CD4-positive, alpha-beta T cell treated with Interferon alpha-2 for 1 hour (primary cell): ENCODE measurements at regions not wholly inside any gene's neighbourhood (a gene's known extent, or its start where the extent isn't known, plus 50 kb on each side); places are given as distances from the start of the nearest gene placed in this dataset.

Source experiments
- DNase-seq, 2 donors: peaks; one replicate each; pipeline ENCODE4 v3.0.0-alpha.2; 2020 to 2022

DNA sequence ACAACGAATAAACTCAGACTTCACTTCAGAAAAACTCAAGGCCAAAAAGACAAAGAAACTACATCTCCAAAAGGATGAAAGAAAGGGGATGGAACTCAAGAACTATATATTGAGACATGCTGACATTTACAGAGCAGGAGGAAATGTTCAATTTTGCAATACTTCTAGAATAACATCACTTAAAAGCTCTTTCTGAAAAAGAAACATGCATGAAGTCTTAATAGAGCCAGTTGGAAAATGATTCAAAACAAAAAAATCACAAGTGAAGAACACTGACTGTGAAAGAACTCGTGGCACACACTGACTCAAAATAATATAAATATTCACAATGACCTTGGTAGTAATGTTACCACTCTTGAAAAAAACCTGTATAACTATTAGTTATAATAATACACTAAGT, 267.8 kb upstream of the NREP start:
- DNase-seq, result no peak

- no peak for DNase-seq
These were observed 267.2 kb upstream of the NREP start for GRCh38 chr5:112024221-112024620.

DNA sequence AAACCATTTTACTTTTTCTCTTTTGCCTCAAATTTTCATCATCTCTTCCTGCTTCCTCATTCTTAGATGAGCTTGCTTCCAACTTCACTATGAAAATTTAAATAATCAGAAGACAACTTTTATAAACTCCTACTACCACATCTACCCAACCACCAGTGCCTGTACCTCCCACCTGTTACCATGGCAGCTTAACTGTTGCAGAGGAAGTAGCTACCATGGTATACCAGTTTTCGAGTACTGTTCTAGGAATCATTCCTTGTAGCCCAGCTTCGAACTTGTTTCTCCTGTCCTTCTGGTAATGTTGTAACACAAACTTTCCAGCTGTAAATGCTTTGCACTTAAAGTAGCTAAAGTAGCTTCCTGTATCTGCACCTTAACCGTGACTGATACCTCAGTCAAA, 266.8 kb upstream of the NREP start:
- DNase-seq, result no peak

- no peak for DNase-seq
These were observed 261.9 kb upstream of the NREP start for GRCh38 chr5:112018846-112019245.

DNA sequence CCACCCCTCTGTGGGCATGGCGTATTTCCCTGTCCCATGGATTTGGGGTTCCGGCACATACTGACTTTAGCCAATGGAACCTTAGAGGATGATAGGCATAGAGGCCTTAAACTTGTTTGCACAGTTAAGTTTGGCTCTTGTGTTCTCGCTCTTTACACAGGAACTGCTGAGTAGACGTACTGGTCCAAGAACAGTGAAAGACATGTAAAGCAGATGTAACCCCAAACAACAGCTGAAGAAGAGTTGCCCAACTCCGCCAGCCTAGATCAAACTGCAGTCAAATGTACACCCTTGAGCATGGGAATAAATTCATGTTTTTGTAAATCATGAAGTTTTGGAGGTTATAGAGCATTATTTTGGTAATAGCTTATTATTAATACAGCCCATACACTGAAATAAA, 260.0 kb upstream of the NREP start:
- no peak for DNase-seq

DNA sequence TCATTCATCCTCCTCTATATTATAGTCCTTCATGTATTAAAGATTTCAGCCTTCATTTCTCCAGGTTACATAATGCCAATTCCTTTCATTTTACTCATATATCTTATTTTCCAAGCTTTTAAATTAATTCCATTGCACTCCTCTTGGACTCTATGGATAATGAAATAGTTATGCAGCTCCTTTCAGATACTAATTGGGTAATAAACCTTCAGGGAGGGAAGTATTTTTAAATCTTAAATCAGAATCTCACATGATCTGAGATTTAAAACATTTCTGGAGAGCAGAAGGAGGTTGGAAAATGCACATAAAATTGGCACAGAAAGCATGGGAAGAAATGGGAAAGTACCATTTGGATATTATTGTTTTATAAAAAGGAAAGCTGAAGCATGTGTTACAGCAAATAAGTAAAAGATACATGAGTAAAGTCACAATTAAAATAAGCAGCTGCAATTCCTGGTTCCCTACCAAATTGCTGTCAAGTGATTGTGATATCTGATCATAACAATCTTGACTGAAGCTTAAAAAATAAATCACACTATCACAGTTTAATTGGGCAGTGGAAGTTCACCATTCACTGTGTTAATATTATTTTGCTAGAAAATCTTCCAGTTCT, 257.9 kb upstream of the NREP start:
- DNase-seq, result no peak

DNA sequence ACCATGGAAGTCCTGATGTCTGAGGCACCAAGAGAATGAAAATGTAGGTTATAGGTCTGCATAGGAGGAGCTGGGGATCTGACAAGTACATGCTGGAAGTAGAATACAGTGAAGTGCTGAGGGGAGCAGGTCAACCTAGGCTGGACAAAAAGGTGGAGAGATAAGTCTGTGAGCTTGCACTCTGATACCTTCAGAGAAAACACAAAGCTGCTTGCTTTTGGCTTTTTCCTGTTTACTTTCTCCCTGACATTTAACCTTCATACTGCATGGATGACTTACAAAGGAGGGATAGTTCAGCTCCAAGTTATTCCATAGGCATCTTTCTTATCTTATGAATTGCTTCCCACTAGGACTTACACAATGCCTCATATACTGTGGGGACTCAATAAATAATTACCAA, 256.7 kb upstream of the NREP start:
- DNase-seq, result no peak

DNA sequence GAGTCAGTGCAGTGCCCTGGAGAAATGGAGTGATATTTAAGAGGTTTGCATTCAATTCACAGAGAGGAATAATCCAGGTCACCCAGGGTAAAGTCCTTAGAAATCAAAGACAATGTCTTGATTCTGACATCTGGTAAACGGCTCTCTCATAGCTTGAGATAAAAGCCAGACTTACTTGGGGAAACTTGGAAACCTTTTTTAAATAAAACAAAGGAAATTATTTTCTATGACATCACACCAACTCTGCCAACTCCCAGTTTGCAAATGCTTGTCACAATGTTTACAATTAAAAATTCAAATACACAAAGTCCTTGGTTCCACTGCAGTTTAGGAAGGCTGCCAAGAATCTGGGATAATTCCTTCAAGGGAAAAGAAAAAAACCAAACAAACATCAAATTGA, 255.1 kb upstream of the NREP start:
- DNase-seq, result no peak

- no peak for DNase-seq
These were observed 253.5 kb upstream of the NREP start for GRCh38 chr5:112010475-112010874.

DNA sequence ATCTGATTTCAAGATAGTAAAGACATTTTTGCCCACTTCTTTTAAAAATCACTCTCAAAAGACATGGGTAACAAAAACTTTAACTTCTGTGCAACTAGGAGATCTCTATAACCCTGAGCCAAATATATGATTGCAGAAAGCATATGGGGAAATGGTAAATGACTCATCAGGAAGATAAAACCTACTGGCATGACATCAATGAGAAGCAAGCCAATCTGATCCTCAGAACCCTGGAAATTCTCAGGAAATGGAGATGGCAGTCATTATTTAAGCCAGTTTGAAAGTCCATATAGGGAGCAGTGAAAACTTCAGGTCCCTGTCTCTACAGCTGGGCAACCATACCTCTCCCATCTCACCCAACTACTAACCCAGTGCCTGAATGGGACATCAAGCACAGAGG, 249.7 kb upstream of the NREP start:
- DNase-seq, result no peak

- DNase-seq, result no peak
These were observed 248.6 kb upstream of the NREP start for GRCh38 chr5:112005623-112005930.

DNA sequence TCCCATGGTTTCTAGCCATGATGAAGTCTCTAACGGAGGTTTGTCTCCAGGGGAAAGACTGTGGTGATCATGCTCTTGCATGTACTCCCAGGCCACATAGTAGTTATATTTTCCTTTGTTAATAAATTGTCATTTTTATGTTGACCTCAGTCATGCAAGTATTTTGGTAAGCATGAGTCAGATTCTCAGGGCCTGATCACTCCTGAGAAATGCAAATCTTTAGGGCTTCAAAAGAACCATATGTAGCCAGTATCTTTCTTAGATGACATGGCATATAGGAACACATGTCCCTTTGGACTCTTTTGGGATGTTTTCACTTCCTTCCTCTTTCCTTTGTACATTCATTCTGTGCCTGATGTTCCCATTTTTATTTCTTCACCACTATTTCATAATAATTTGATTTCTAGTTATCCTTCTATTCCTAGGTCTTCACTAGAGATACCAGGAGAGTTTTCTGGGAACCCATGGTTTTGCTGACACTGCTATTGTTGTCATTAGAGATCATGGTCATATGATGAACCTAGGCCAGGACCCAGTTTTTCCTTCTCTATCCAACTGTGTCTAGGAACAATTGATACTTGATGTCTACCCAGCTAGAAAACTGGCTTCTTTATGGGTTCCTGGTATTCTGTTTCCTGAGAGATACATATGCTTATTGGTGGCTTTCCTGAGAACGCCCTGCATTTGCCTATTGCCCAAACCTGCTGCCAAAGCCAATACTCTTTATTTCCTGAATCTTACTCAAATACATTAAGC, 248.1 kb upstream of the NREP start:
- no peak for DNase-seq

DNA sequence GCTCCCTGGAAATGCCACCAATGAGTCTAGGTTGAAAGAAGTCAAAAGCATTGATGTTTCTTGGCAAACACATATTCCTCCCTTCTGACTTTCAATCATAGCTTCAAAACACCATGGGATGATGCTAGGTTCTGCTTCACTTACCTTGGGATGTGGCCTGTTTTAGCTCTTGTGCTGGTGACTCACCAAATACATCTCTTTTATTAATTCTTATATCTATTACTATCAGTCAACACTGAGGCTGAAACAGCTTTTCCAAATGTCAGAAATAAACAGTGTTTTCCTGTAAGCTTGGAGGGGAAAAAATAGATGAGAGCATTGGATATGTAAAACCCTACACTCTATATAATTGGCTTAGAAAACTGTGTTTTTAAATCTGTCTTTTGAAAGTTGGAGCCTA, 245.4 kb upstream of the NREP start:
- DNase-seq, result no peak

DNA sequence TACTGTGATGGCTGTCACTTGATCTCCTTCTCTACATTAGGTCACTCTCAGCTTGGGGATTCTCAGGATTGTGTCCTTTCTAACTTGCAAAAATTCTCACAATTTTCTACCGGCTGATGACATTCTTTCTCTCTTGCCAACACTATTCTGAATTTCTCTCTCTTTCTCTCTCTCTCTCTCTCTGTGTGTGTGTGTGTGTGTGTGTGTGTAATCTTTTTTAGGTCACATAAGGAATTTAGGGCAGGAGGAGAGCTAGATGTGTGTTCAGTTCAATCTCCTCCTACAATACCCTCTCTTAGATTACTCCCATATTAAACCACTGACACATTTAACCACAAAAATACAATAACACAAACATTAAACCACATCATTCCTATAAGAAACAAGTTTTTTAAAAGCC, 242.3 kb upstream of the NREP start:
- DNase-seq, result no peak

DNA sequence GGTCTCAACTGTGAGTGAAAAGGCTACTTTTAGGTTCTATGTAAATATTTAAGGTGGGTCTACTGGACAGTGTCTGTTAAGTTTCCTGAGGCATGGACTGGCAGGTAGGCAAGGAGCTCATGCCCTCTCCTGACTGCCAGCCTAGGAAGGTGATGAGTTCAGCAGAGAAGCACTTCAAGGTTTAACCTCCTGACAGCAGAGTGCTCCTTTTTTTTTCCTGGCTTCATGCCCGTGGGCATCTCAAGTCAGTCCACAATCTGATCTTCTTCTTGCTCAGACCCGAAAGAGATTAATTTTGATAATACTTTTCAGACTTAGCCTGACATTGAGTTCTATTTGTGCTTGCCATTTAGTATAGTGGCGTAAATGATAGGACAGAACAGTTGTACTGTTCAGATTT, 241.9 kb upstream of the NREP start:
- DNase-seq, result no peak

GRCh38 chr5:111997711-111998110, 240.7 kb upstream of the NREP start:
- DNase-seq, result no peak

GRCh38 chr5:111997308-111997707, 240.3 kb upstream of the NREP start:
- no peak for DNase-seq

GRCh38 chr5:111996574-111996973, 239.6 kb upstream of the NREP start:
- no peak for DNase-seq

- DNase-seq, result no peak
These were observed 238.7 kb upstream of the NREP start for GRCh38 chr5:111995701-111996100.

- no peak for DNase-seq
These were observed 236.2 kb upstream of the NREP start for GRCh38 chr5:111993242-111993641.

- DNase-seq, result no peak
These were observed 227.1 kb upstream of the NREP start for GRCh38 chr5:111984044-111984443.

- no peak for DNase-seq
These were observed 226.5 kb upstream of the NREP start for GRCh38 chr5:111983459-111983858.

- no peak for DNase-seq
These were observed 220.4 kb upstream of the NREP start for GRCh38 chr5:111977436-111977829.

DNA sequence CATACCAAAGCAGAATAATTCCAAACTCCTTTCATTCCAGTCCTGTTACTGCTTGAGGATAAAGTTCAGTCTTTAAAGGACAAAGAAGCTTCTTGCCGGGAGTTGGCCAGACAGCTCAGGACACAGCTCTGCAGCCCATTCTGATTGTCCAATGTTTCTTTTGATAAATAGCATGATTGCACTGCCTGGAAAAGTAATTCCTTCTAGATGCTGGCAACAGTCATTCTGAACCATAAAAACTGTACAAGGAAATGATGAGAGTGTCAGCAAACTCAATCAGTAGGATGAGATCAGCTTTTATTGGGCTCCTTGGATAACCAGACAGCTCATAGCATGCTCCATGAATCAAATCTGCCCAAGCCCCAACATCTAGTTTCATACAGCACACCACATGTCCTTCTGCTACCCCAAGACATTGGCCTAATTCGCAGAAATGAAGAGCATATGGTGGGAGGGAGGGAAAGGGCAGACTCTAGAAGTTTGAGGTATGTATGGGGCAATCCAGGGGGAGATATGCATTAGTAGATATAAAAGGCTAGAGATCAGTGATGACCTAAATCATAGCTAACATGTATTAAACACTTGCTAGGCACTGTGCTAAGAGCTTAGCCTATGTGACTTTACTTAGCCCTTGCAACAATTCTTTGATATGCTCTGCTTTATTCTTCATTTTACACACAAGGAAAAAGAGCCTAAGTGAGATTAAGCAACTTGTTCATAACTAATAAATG, 219.9 kb upstream of the NREP start:
- no peak for DNase-seq

DNA sequence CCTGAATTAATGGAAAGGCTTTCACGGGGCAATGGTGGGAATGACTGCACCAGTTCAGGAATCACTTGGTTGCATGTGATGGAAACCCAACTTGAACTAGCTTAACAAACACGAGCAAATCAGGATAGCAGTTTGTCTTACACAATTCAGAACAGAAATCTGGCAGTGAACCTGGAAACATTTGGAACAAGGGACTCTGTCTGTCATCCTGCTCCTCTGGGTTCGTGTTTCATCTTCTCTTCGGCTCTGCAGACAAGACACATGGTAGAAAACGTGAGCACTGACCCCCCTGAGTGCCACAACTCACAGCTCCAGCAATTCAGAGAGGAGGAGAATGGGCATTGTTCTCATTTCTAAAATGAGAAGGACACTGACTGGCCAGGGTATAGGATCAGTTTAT, 218.1 kb upstream of the NREP start:
- no peak for DNase-seq
